Astrocyte (in vitro differentiated cells and primary cell): ENCODE measurements at regions not wholly inside any gene's neighbourhood (a gene's known extent, or its start where the extent isn't known, plus 50 kb on each side); places are given as distances from the start of the nearest gene placed in this dataset.

Experiments used
- DNase-seq: peaks from one replicate; pipeline ENCODE4 v3.0.0-alpha.2; 2010; ENCODE audit warnings: low read depth
- FAIRE-seq: peaks from 2 replicates; lab custom pipeline; 2011; peaks lifted over from hg19 to GRCh38; lab: Jason Lieb, UNC
- H2AFZ ChIP-seq: 2 replicates; pipeline ENCODE4 v1.6.0; 2012; ENCODE audit warnings: low read depth, low read length, inconsistent platforms
- H3K27ac ChIP-seq: 2 replicates; pipeline ENCODE4 v1.5.1; 2011; ENCODE audit warnings: low read depth, low read length, inconsistent platforms
- H3K27me3 ChIP-seq: 2 replicates; pipeline ENCODE4 v1.6.0; 2011; ENCODE audit warnings: low read length, inconsistent platforms; ENCODE audit not compliant: insufficient read depth
- H3K36me3 ChIP-seq: 2 replicates; pipeline ENCODE4 v1.5.1; 2011; ENCODE audit warnings: low read length, inconsistent platforms; ENCODE audit not compliant: insufficient read depth
- H3K4me1 ChIP-seq: 2 replicates; pipeline ENCODE4 v1.5.1; 2011; ENCODE audit warnings: low read length, inconsistent platforms; ENCODE audit not compliant: insufficient read depth
- H3K4me2 ChIP-seq: 2 replicates; pipeline ENCODE4 v1.6.0; 2012; ENCODE audit warnings: low read length, inconsistent platforms
- H3K4me3 ChIP-seq: 2 replicates; pipeline ENCODE4 v1.5.1; 2011; ENCODE audit warnings: low read depth, mild to moderate bottlenecking, low read length, inconsistent platforms; ENCODE audit not compliant: insufficient read depth
- H3K79me2 ChIP-seq: 2 replicates; pipeline ENCODE4 v1.6.0; 2012; ENCODE audit warnings: mild to moderate bottlenecking, low read length, inconsistent platforms; ENCODE audit not compliant: insufficient read depth
- H3K9ac ChIP-seq: 2 replicates; pipeline ENCODE4 v1.6.0; 2012; ENCODE audit warnings: mild to moderate bottlenecking, low read length, inconsistent platforms
- H3K9me3 ChIP-seq: 2 replicates; pipeline ENCODE4 v1.5.1; 2012; ENCODE audit warnings: low read depth, mild to moderate bottlenecking, low read length, inconsistent platforms; ENCODE audit not compliant: insufficient read depth
- H4K20me1 ChIP-seq: 2 replicates; pipeline ENCODE4 v1.6.0; 2012; ENCODE audit warnings: low read length, inconsistent platforms; ENCODE audit not compliant: insufficient read depth
- H3K27ac Mint-ChIP-seq: one replicate; pipeline ENCODE4 v1.8.0; 2021; ENCODE audit warnings: mild to moderate bottlenecking, mixed read lengths; ENCODE audit not compliant: unreplicated experiment
- H3K27me3 Mint-ChIP-seq: one replicate; pipeline ENCODE4 v1.8.0; 2021; ENCODE audit warnings: low read depth, mixed read lengths; ENCODE audit not compliant: unreplicated experiment
- H3K36me3 Mint-ChIP-seq: one replicate; pipeline ENCODE4 v1.8.0; 2021; ENCODE audit warnings: low read depth, mixed read lengths; ENCODE audit not compliant: unreplicated experiment
- H3K4me1 Mint-ChIP-seq: one replicate; pipeline ENCODE4 v1.8.0; 2021; ENCODE audit warnings: low read depth, mixed read lengths; ENCODE audit not compliant: unreplicated experiment
- H3K4me3 Mint-ChIP-seq: one replicate; pipeline ENCODE4 v1.8.0; 2021; ENCODE audit warnings: mild to moderate bottlenecking, moderate library complexity, mixed read lengths; ENCODE audit not compliant: unreplicated experiment
- H3K9me3 Mint-ChIP-seq: one replicate; pipeline ENCODE4 v1.8.0; 2021; ENCODE audit warnings: mild to moderate bottlenecking, mixed read lengths; ENCODE audit not compliant: unreplicated experiment
- CTCF ChIP-seq: IDR thresholded peaks from 2 replicates; pipeline ENCODE4 v1.5.1; 2011; ENCODE audit warnings: low read depth, mild to moderate bottlenecking, inconsistent platforms, low read length, moderate library complexity; ENCODE audit not compliant: insufficient read depth
- EZH2 ChIP-seq: IDR thresholded peaks from 2 replicates; pipeline ENCODE4 v1.6.1; 2012; ENCODE audit warnings: mild to moderate bottlenecking, low read length, inconsistent platforms; ENCODE audit not compliant: insufficient read depth

DNA sequence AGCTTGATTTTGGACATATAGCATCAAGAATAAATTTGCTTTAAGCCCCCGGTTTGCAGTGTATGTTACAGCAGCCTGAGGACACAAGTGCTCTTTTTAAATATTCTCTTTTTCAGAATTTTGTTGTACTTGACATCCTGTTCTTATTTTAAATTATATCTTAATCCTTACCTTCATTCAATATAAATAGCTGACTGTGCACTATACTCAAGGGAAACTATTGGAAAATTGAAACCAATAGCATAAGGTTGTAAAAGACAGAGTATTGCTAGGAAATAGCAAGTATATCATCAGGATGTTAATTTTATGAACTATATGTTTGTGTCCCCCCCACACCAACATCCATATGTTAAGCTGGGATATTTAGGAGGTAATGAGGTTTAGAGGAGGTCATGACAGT is 120.4 kb upstream of the CDH10 start:
- H3K4me1 Mint-ChIP-seq, result no peaks in the 10 kb centered on the region
- TF ChIP-seq CTCF (no peak), EZH2 (no peak)

DNA sequence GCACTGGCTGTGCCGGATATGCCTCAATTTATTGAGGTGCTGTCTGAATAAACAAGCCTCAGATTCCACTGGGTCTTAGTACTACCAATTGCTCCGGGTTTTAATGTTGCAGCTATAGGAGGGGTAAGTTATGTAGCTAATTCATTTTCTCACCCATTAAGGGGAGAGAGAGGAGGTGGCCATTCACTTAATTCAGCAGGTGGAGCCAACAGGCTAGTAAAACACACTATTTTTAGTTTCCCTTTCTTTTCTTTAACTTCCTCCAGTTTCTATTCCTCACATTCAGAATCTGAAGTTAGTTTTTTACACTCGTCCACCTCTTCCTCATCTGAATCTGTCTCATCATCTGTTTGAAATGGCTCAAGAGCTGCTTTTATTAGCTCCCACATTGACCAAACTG is 105.6 kb upstream of the CDH10 start:
- Mint-ChIP-seq H3K4me3 (no peak overlapping the region), H3K9me3 (peaks cover 9% of the 10 kb centered on the region), H3K27me3 (no peaks in the 10 kb centered on the region), H3K27ac (no peak overlapping the region), H3K36me3 (no peaks in the 10 kb centered on the region), H3K4me1 (no peaks in the 10 kb centered on the region)
- FAIRE-seq (no peak), DNase-seq (no peak)
- TF ChIP-seq CTCF, result no peak
- TF ChIP-seq EZH2, result no peak
- H3K4me1 ChIP-seq, result no peaks in the 10 kb centered on the region
- H3K9me3 ChIP-seq, result no peaks in the 10 kb centered on the region
- H3K27me3 ChIP-seq, result no peaks in the 10 kb centered on the region
- H3K27ac ChIP-seq, result no peak overlapping the region
- H2AFZ ChIP-seq, result no peak overlapping the region
- no peak overlapping the region for H3K9ac ChIP-seq
- no peaks in the 10 kb centered on the region for H3K79me2 ChIP-seq
- H4K20me1 ChIP-seq, result no peaks in the 10 kb centered on the region
- no peaks in the 10 kb centered on the region for H3K36me3 ChIP-seq
- no peak overlapping the region for H3K4me2 ChIP-seq
- H3K4me3 ChIP-seq, result no peak overlapping the region

More for the DNA sequence above, 120.4 kb upstream of the CDH10 start:
- H3K9ac ChIP-seq, result no peak overlapping the region
- H4K20me1 ChIP-seq, result no peaks in the 10 kb centered on the region
- H3K4me1 ChIP-seq, result no peaks in the 10 kb centered on the region
- DNase-seq (no peak), FAIRE-seq (no peak)
- no peaks in the 10 kb centered on the region for H3K9me3 ChIP-seq
- H3K27ac Mint-ChIP-seq, result no peak overlapping the region
- H2AFZ ChIP-seq, result no peak overlapping the region
- H3K9me3 Mint-ChIP-seq, result peaks cover 2% of the 10 kb centered on the region
- no peak overlapping the region for H3K27ac ChIP-seq
- H3K4me2 ChIP-seq, result no peak overlapping the region
- H3K36me3 Mint-ChIP-seq, result peaks cover 2% of the 10 kb centered on the region
- no peaks in the 10 kb centered on the region for H3K79me2 ChIP-seq
- H3K4me3 ChIP-seq, result no peak overlapping the region
- no peaks in the 10 kb centered on the region for H3K27me3 ChIP-seq
- no peaks in the 10 kb centered on the region for H3K36me3 ChIP-seq
- no peaks in the 10 kb centered on the region for H3K27me3 Mint-ChIP-seq
- no peak overlapping the region for H3K4me3 Mint-ChIP-seq

- Mint-ChIP-seq H3K9me3 (peaks cover 9% of the 10 kb centered on the region), H3K27me3 (no peaks in the 10 kb centered on the region), H3K4me1 (no peaks in the 10 kb centered on the region), H3K36me3 (no peaks in the 10 kb centered on the region), H3K27ac (no peak overlapping the region), H3K4me3 (no peak overlapping the region)
- Histone ChIP-seq H3K9me3 (no peaks in the 10 kb centered on the region), H2AFZ (no peak overlapping the region), H3K4me2 (no peak overlapping the region), H4K20me1 (no peaks in the 10 kb centered on the region), H3K9ac (no peak overlapping the region), H3K27ac (no peak overlapping the region), H3K4me1 (no peaks in the 10 kb centered on the region), H3K4me3 (no peak overlapping the region), H3K36me3 (no peaks in the 10 kb centered on the region), H3K79me2 (no peaks in the 10 kb centered on the region), H3K27me3 (no peaks in the 10 kb centered on the region)
- FAIRE-seq, result no peak
- peak; percentile 69 for DNase-seq
- no peak for TF ChIP-seq EZH2
- no peak for TF ChIP-seq CTCF
Measured at GRCh38 chr5:24749701-24750100, 104.9 kb upstream of the CDH10 start.
